Psoas muscle (tissue), 7 donors: ENCODE measurements at regions not wholly inside any gene's neighbourhood (a gene's known extent, or its start where the extent isn't known, plus 50 kb on each side); places are given as distances from the start of the nearest gene placed in this dataset.

Source experiments
- ATAC-seq, 4 donors: fragments of 200-7000 bp; cut with Tn5 transposase; one replicate each; pipeline ENCODE4 v1.9.1; 2020; ENCODE audit warnings: moderate library complexity in 3 of 4, mild to moderate bottlenecking in 2 of 4
- DNase-seq, 2 donors: peaks; one replicate each; pipeline ENCODE4 v3.0.0-alpha.2; 2020
- H3K27ac ChIP-seq: fragments of 200-600 bp; one replicate; pipeline ENCODE4 v1.8.0; 2022
- H3K27me3 ChIP-seq, 3 donors: fragments of 200-600 bp in 1 of 3; one replicate each; pipeline versions ENCODE4 v1.6.1 to v1.8.0; 2013 to 2022; ENCODE audit warnings: low read length in 2 of 3, mild to moderate bottlenecking in 2 of 3, moderate library complexity in 1 of 3; ENCODE audit not compliant: insufficient read depth in 3 of 3
- H3K36me3 ChIP-seq, 2 donors: fragments of 200-600 bp in 1 of 2; one replicate each; pipeline versions ENCODE4 v1.6.1 to v1.8.0; 2013 to 2022; ENCODE audit warnings: low read depth in 1 of 2, mild to moderate bottlenecking in 1 of 2, moderate library complexity in 1 of 2; ENCODE audit not compliant: insufficient read depth in 1 of 2
- H3K4me1 ChIP-seq: fragments of 200-600 bp; one replicate; pipeline ENCODE4 v1.8.0; 2022
- H3K4me3 ChIP-seq: fragments of 200-600 bp; one replicate; pipeline ENCODE4 v1.8.0; 2022; ENCODE audit warnings: mild to moderate bottlenecking
- H3K9me3 ChIP-seq: fragments of 200-600 bp; one replicate; pipeline ENCODE4 v1.8.0; 2022
- WGBS, 3 donors: extraction: QIAGEN DNeasy Blood & Tissue Kit; methylation state at CpG; one replicate each; pipeline versions ENCODE4 v1.1.6 to v1.1.7; 2013; 5-methylcytosine and 5-hydroxymethylcytosine counted together
- intact Hi-C, 2 donors: fragments of 100-400 bp; cut with DNase I; formaldehyde crosslinking; loops; one replicate each; pipeline versions ENCODE4 v1.11.0 to v1.14.2; 2022
- TF ChIP-seq, protein P1 (sequence below): fragments of 200-600 bp; IDR thresholded peaks from one replicate; pipeline ENCODE4 v1.8.0; 2022; ENCODE audit warnings: antibody characterized with exemption
- donor health status: healthy with polysubstance abuse.
- donor health status: DM: no; HTN: no; CAD: no; lungs with moderate emphysema.
- donor health status: Bipolar disorder and iron deficiency.
- donor health status: healthy.
- donor health status: DM: yes; HTN: yes; CAD: no.
- donor health status: DM: no; HTN: no; CAD: no.
- donor health status: DM: yes; HTN: yes; CAD: no.

DNA sequence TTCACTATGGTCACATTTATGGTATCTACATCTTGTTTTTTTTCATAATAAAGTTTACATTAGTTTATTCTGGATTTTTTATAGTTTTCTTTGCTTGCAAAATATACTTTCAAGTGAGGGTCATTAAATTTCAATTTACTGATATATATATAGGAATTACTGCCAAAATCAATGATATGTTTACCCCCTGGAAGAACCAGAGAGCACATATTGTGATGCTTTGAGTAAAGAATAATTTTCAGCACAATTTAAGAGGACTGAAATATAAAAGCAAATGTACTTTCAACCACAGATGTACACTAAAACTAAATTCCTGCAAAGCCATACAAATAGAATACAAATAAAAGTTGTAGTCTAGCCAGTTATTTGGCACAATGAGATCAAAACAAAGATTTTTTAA, 242.2 kb upstream of the PCDH18 start:
- ATAC-seq (no peak), DNase-seq (no peak)
- intact Hi-C loops = no loop called here
- H3K9me3 ChIP-seq = no peaks in the 10 kb centered on the region
- TF ChIP-seq, protein P1, sequence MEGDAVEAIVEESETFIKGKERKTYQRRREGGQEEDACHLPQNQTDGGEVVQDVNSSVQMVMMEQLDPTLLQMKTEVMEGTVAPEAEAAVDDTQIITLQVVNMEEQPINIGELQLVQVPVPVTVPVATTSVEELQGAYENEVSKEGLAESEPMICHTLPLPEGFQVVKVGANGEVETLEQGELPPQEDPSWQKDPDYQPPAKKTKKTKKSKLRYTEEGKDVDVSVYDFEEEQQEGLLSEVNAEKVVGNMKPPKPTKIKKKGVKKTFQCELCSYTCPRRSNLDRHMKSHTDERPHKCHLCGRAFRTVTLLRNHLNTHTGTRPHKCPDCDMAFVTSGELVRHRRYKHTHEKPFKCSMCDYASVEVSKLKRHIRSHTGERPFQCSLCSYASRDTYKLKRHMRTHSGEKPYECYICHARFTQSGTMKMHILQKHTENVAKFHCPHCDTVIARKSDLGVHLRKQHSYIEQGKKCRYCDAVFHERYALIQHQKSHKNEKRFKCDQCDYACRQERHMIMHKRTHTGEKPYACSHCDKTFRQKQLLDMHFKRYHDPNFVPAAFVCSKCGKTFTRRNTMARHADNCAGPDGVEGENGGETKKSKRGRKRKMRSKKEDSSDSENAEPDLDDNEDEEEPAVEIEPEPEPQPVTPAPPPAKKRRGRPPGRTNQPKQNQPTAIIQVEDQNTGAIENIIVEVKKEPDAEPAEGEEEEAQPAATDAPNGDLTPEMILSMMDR = no peak
- H3K36me3 ChIP-seq = no peaks in the 10 kb centered on the region
- H3K27me3 ChIP-seq = no peaks in the 10 kb centered on the region
- no peak overlapping the region for H3K27ac ChIP-seq
- H3K4me3 ChIP-seq = no peak overlapping the region
- H3K4me1 ChIP-seq = no peaks in the 10 kb centered on the region

DNA sequence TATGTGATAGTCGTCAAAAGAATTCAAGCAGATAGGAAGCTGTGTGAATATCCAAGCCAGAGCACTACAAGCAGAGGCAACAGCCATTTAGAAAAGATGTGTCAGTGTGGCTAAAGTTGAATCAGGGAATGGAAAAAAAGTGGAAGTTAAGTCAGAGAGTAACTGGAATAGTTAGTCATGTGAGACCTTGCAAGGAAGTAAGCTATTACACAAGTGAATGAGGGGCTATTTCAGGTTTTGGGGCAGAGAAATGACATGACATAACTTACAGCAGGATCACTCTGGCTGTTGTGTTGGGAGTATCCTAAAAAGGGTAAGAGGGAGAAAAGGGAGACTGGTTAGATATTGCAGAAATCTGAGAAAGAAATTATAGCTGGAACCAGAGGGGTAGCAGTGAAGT, 236.6 kb upstream of the PCDH18 start:
- H3K36me3 ChIP-seq = no peaks in the 10 kb centered on the region
- H3K27ac ChIP-seq = no peak overlapping the region
- WGBS, 3 donors = 87 to 92% (median 91%) methylated on average over 1 of the region's 1 CpG
- H3K4me1 ChIP-seq = no peaks in the 10 kb centered on the region
- no peak for DNase-seq
- no peaks in the 10 kb centered on the region for H3K27me3 ChIP-seq
- H3K4me3 ChIP-seq = no peak overlapping the region
- intact Hi-C loops = no loop called here
- TF ChIP-seq, protein P1 = no peak
- no peak for ATAC-seq
- no peaks in the 10 kb centered on the region for H3K9me3 ChIP-seq

DNA sequence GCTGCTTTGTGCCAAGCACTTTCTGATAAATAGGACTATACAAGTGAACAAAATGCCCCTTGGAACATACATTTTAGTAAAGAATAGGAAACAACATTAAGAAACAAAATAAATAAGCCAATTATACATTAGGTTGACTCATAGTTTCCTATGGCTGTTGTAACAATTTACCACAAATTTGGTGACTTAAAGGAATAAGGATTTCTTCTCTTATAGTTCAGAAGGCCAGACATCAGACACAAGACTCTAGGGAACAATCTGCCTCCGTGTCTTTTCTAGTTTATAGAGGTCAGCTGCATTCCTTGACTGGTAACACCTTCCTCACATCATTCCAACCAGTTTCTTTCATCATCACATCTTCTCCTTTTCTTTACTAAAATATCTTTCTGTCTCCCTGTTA, 235.9 kb upstream of the PCDH18 start:
- WGBS, 3 donors = 24 to 38% (median 29%) methylated on average over 1 of the region's 1 CpG
- Histone ChIP-seq H3K4me1 (no peaks in the 10 kb centered on the region), H3K27me3 (no peaks in the 10 kb centered on the region), H3K9me3 (no peaks in the 10 kb centered on the region), H3K4me3 (no peak overlapping the region), H3K27ac (no peak overlapping the region), H3K36me3 (no peaks in the 10 kb centered on the region)
- no peak for ATAC-seq
- DNase-seq = no peak
- intact Hi-C loops = no loop called here
- TF ChIP-seq, protein P1 = no peak

DNA sequence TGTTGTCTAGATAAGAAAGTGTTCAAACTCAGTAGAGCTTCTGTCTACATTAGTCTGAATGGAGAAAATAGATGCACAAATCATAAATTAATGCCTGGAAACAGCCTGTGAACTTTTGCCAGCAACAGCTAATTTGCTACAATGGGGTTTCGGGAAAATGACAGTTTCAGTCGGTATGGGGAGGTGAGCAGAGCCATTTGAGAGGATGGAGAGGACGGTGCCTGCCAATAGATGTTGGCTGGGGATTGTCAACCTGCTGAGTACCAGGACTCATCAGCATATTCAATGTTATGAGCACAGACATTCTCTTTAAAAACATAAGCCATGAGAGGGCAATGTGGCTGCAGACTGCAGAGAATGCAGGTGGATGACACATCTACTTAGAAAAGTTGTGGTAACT, 230.3 kb upstream of the PCDH18 start:
- TF ChIP-seq, protein P1 = no peak
- H3K27ac ChIP-seq = no peak overlapping the region
- no peaks in the 10 kb centered on the region for H3K36me3 ChIP-seq
- DNase-seq = no peak
- H3K4me3 ChIP-seq = no peak overlapping the region
- H3K4me1 ChIP-seq = no peaks in the 10 kb centered on the region
- intact Hi-C loops = no loop called here
- no peaks in the 10 kb centered on the region for H3K9me3 ChIP-seq
- WGBS, 3 donors = 44 to 82% (median 64%) methylated on average over 3 of the region's 3 CpGs
- no peaks in the 10 kb centered on the region for H3K27me3 ChIP-seq
- no peak for ATAC-seq

DNA sequence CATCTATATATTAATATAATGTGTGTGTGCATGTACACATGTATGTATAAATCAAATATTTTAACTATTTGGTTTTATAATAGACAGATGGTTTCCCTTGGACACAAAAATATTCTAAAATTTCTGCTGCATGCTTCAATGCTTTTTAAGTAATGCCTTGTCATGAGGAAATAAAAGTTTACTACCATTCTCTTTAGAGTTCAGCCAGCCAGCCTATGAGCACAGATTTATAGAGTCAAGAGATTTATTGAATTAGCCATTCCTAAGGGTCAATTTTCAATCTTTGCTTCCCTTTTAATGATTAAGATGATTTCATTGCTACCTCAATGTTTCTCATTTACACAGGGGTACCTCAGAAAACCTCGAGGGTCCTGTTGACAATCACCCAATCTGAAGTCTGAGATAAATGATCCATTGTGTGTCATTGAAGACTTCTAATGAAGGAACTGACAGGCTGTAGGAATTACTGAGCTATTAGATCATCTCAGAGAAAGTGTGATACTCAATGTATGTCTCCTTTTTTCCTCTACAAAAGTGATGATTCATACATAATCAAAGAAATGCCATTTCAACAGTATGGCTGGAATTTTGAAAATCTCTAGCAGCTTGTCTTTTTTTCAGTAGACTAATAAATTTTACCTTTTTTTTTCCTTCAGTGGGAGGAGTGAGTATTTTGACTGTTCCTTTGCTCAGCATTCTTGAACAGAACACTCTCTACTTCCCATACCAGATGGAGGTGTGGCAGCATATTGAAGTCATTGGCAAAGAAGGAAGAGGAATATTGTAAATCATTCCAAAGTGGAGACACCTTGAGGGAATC, 222.6 kb upstream of the PCDH18 start:
- DNase-seq = no peak
- Histone ChIP-seq H3K27me3 (no peaks in the 10 kb centered on the region), H3K9me3 (no peaks in the 10 kb centered on the region), H3K4me1 (no peaks in the 10 kb centered on the region), H3K27ac (no peak overlapping the region), H3K4me3 (no peak overlapping the region), H3K36me3 (no peaks in the 10 kb centered on the region)
- no peak for ATAC-seq
- 18 to 26% (median 24%) methylated on average over 1 of the region's 1 CpG for WGBS, 3 donors
- intact Hi-C loops = no loop called here
- TF ChIP-seq, protein P1 = no peak
